Endothelial cell of umbilical vein (primary cell): ENCODE measurements at regions not wholly inside any gene's neighbourhood (a gene's known extent, or its start where the extent isn't known, plus 50 kb on each side); places are given as distances from the start of the nearest gene placed in this dataset.

Source experiments
- BruUV-seq: library from RNA; stranded (reverse); fragments of 400-500 nt; replicated peaks from 2 replicates; lab custom pipeline; 2021; lab: Mats Ljungman, UMichigan
- CTCF ChIA-PET: fragments of 300-600, 350-600 bp; sonication (Branson Sonifier 250); formaldehyde crosslinking; loops from one replicate; lab custom pipeline; 2021; ENCODE audit warnings: antibody characterized with exemption, inconsistent platforms; lab: Charles Lee
- POLR2A ChIA-PET: fragments of 300-600, 350-600 bp; sonication (Branson Sonifier 250); formaldehyde crosslinking; loops from one replicate; lab custom pipeline; 2021; ENCODE audit warnings: antibody characterized with exemption, inconsistent platforms; lab: Charles Lee
- DNase-seq: peaks from one replicate; pipeline ENCODE4 v3.0.0-alpha.2; 2011; ENCODE audit warnings: low read depth, low spot score
- FAIRE-seq: peaks from 2 replicates; lab custom pipeline; 2011; peaks lifted over from hg19 to GRCh38; lab: Jason Lieb, UNC
- H2AFZ ChIP-seq: 2 replicates; pipeline ENCODE4 v1.6.0; 2012; ENCODE audit warnings: low read depth, low read length, control low read depth, inconsistent platforms
- H3K27ac ChIP-seq: 2 replicates; pipeline ENCODE4 v1.5.1; 2011; ENCODE audit warnings: low read depth, mild to moderate bottlenecking, control low read depth, low read length, moderate library complexity; ENCODE audit not compliant: insufficient read depth
- H3K27me3 ChIP-seq, 2 experiments: 2 replicates each; pipeline versions ENCODE4 v1.6.0 to v1.6.1; 2011; ENCODE audit warnings: low read length in 2 of 2, mixed read lengths in 1 of 2; ENCODE audit not compliant: control insufficient read depth in 2 of 2, insufficient read depth in 2 of 2
- H3K36me3 ChIP-seq, 2 experiments: 2 replicates in 1 of 2; 3 replicates in 1 of 2; pipeline ENCODE4 v1.5.1; 2011; ENCODE audit warnings: low read length in 2 of 2, mild to moderate bottlenecking in 1 of 2, moderate library complexity in 1 of 2; ENCODE audit not compliant: control insufficient read depth in 2 of 2, insufficient read depth in 2 of 2; ENCODE audit errors: extremely low read depth in 1 of 2
- H3K4me1 ChIP-seq: 3 replicates; pipeline ENCODE4 v1.5.1; 2011; ENCODE audit warnings: mild to moderate bottlenecking, low read length; ENCODE audit not compliant: control insufficient read depth, insufficient read depth; ENCODE audit errors: extremely low read depth
- H3K4me2 ChIP-seq: 2 replicates; pipeline ENCODE4 v1.6.1; 2011; ENCODE audit warnings: low read length, control low read depth, mixed read lengths; ENCODE audit not compliant: insufficient read depth
- H3K4me3 ChIP-seq, 3 experiments: fragments of 200-600 bp in 1 of 3; sonication (generic), shearing (Covaris generic) in 1 of 3; replicated peaks in 1 of 3; 2 replicates each; pipeline ENCODE4 v1.5.1; 2011 to 2016; ENCODE audit warnings: control low read depth in 3 of 3, low read length in 3 of 3, mild to moderate bottlenecking in 2 of 3, inconsistent platforms in 1 of 3, low read depth in 1 of 3, moderate library complexity in 1 of 3; ENCODE audit not compliant: insufficient read depth in 1 of 3
- H3K79me2 ChIP-seq: 2 replicates; pipeline ENCODE4 v1.6.0; 2012; ENCODE audit warnings: low read length, inconsistent platforms; ENCODE audit not compliant: control insufficient read depth, insufficient read depth
- H3K9ac ChIP-seq: replicated peaks from 2 replicates; pipeline ENCODE3; 2011; ENCODE audit warnings: low read length, control low read depth; ENCODE audit not compliant: insufficient read depth; ENCODE audit errors: extremely low read depth
- H3K9me1 ChIP-seq: replicated peaks from 3 replicates; pipeline ENCODE4 v1.6.0; 2011; ENCODE audit warnings: mild to moderate bottlenecking, low read length; ENCODE audit not compliant: control insufficient read depth, insufficient read depth; ENCODE audit errors: extremely low read depth
- H3K9me3 ChIP-seq: replicated peaks from 2 replicates; pipeline ENCODE4 v1.5.1; 2012; ENCODE audit warnings: low read length, inconsistent platforms; ENCODE audit not compliant: control insufficient read depth, insufficient read depth
- H4K20me1 ChIP-seq: replicated peaks from 2 replicates; pipeline ENCODE3; 2011; ENCODE audit warnings: mild to moderate bottlenecking, low read length; ENCODE audit not compliant: control insufficient read depth, insufficient read depth; ENCODE audit errors: extremely low read depth
- EZH2 ChIP-seq: IDR thresholded peaks from 2 replicates; pipeline ENCODE4 v1.6.1; 2012; ENCODE audit warnings: borderline replicate concordance, low read depth, mild to moderate bottlenecking, moderate library complexity, low read length, inconsistent platforms; ENCODE audit not compliant: severe bottlenecking
- FOS ChIP-seq: IDR thresholded peaks from 2 replicates; pipeline ENCODE4 v1.6.1; 2011; ENCODE audit warnings: mild to moderate bottlenecking, low read length, moderate library complexity, borderline replicate concordance; ENCODE audit not compliant: insufficient read depth
- GATA2 ChIP-seq: IDR thresholded peaks from 2 replicates; pipeline ENCODE4 v1.7.0; 2011; ENCODE audit warnings: low read depth, mild to moderate bottlenecking, moderate library complexity, mixed read lengths, low read length; ENCODE audit not compliant: insufficient read length, insufficient read depth
- POLR2A ChIP-seq: IDR thresholded peaks from 2 replicates; pipeline ENCODE4 v1.6.1; 2012; ENCODE audit warnings: low read depth, mild to moderate bottlenecking, control low read depth, low read length
- POLR2AphosphoS5 ChIP-seq: IDR thresholded peaks from 2 replicates; pipeline ENCODE4 v1.6.1; 2012; ENCODE audit warnings: low read depth, mild to moderate bottlenecking, control low read depth, low read length, moderate library complexity; ENCODE audit not compliant: insufficient read depth
- dilution Hi-C: fragments of 300-500 bp; cut with MboI; formaldehyde crosslinking; loops from one replicate; pipeline ENCODE4 v1.15.0; 2019; ENCODE audit warnings: low sequenced_read_pairs; ENCODE audit not compliant: extremely low pct_ligation_motif_present
- intact Hi-C: fragments of 100-400 bp; cut with micrococcal nuclease; formaldehyde crosslinking; loops from one replicate; pipeline ENCODE4 v1.10.0; 2022
- TF ChIP-seq, protein P1 (sequence below), 2 donors: IDR thresholded peaks; 1 replicate in 1 of 2; 2 replicates in 1 of 2; pipeline ENCODE4 v1.5.1; 2011; ENCODE audit warnings: low read length in 2 of 2, mild to moderate bottlenecking in 2 of 2, moderate library complexity in 2 of 2, control low read depth in 1 of 2, inconsistent platforms in 1 of 2, low read depth in 1 of 2; ENCODE audit not compliant: insufficient read depth in 1 of 2; ENCODE audit errors: extremely low read depth in 1 of 2

DNA sequence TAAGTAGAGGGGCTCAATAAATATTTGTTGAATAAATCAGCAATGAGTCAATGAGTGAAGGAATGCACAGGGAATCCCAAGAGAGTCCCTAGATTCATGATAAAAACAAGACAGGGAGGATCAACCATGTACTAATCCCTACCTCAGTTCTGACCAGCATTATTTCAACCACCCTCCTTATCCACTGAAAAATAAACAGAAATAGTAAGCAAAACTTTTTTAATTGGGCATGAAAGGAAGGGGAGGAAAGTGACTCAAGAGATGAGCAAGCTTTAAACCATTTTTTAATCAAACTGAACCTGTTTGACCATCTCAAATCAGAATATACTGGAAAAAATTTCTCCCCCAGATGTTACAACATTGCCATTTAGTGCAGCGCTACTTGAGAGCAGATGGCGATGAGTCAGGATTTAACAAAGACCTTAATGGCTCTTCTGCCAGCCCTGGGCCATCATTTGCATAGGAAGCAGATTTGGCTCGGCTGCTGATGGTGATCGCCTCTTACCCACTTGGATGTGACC is 194.8 kb upstream of the SLC30A5 start:
- FAIRE-seq: no peak
- H3K9me1 ChIP-seq: no peaks in the 10 kb centered on the region

DNA sequence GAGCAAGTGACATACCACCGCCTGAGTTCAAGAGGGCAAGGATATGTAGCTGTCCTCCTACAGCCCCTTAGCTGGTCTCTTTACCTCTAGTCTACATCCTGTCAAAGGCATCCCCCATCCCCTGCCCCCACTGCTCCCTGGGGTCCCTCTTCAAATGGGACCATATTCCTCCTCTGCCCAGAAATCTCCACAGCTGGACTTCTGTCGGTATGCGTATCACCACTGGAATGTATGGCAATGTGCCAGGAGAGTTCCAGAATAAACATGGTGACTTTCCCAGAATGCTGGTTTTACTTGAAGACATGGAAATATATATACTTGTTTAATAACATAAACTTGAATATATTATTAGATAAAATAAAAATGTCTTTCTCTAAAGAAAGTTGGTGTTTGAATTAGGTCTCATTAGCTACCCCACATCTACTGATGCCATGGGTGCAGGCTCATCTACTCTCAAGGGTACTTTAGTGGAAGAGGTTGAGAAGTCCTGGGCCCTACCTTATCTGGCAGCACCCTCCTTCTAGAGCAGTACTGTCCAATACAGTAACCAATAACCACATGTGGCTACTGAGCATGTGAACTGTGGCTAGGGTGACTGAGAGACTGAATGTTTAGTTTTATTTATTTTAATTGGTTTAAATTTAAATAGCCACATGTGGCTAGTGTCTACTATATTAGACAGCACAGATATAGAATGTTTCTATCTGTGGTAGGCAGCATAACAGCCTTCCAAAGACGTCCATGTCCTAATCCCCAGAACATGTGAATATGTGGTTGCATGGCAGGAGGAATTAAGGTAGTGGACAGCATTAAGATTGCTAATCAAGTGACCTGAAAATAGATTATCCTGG is 181.7 kb upstream of the SLC30A5 start:
- H3K27ac ChIP-seq: no peak overlapping the region
- dilution Hi-C loops: no loop called here
- CTCF ChIA-PET: no interaction called here

More for the DNA sequence above, 194.8 kb upstream of the SLC30A5 start:
- dilution Hi-C loops: no loop called here
- CTCF ChIA-PET: no interaction called here
- no peaks in the 10 kb centered on the region for H3K79me2 ChIP-seq
- no peak overlapping the region for H3K4me2 ChIP-seq
- no peaks in the 10 kb centered on the region for H3K27me3 ChIP-seq
- no peak overlapping the region for H2AFZ ChIP-seq
- no peaks in the 10 kb centered on the region for H3K36me3 ChIP-seq
- no peaks in the 10 kb centered on the region for H3K4me1 ChIP-seq
- H3K4me3 ChIP-seq: no peak overlapping the region
- H3K9me3 ChIP-seq: no peaks in the 10 kb centered on the region
- H4K20me1 ChIP-seq: no peaks in the 10 kb centered on the region
- POLR2A ChIA-PET: no interaction called here
- H3K27ac ChIP-seq: no peak overlapping the region
- no peak overlapping the region for H3K9ac ChIP-seq
- BruUV-seq: no TSS peak
- TF ChIP-seq GATA2 (no peak), FOS (peak; percentile 34)
- DNase-seq: no peak
- intact Hi-C loops: no loop called here

More for the DNA sequence above, 181.7 kb upstream of the SLC30A5 start:
- no peak for FAIRE-seq
- no TSS peak for BruUV-seq
- H3K27me3 ChIP-seq: no peaks in the 10 kb centered on the region
- H3K4me2 ChIP-seq: no peak overlapping the region
- H2AFZ ChIP-seq: no peak overlapping the region
- no peak overlapping the region for H3K4me3 ChIP-seq
- TF ChIP-seq EZH2: no peak
- TF ChIP-seq POLR2AphosphoS5: no peak
- TF ChIP-seq POLR2A: no peak
- TF ChIP-seq GATA2: no peak
- TF ChIP-seq, protein P1, sequence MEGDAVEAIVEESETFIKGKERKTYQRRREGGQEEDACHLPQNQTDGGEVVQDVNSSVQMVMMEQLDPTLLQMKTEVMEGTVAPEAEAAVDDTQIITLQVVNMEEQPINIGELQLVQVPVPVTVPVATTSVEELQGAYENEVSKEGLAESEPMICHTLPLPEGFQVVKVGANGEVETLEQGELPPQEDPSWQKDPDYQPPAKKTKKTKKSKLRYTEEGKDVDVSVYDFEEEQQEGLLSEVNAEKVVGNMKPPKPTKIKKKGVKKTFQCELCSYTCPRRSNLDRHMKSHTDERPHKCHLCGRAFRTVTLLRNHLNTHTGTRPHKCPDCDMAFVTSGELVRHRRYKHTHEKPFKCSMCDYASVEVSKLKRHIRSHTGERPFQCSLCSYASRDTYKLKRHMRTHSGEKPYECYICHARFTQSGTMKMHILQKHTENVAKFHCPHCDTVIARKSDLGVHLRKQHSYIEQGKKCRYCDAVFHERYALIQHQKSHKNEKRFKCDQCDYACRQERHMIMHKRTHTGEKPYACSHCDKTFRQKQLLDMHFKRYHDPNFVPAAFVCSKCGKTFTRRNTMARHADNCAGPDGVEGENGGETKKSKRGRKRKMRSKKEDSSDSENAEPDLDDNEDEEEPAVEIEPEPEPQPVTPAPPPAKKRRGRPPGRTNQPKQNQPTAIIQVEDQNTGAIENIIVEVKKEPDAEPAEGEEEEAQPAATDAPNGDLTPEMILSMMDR (IDR thresholded peaks at IDR 0.05; ENCODE audit: extremely low read depth in 1 of 2, insufficient read depth in 1 of 2, low read depth in 1 of 2, low read length in 2 of 2): no peak
- H3K9ac ChIP-seq: no peak overlapping the region
- intact Hi-C loops: no loop called here
- no peaks in the 10 kb centered on the region for H4K20me1 ChIP-seq
- H3K4me1 ChIP-seq: no peaks in the 10 kb centered on the region
- no peaks in the 10 kb centered on the region for H3K9me3 ChIP-seq
- DNase-seq: peak; percentile 36
- POLR2A ChIA-PET: no interaction called here
- H3K36me3 ChIP-seq: no peaks in the 10 kb centered on the region
- no peaks in the 10 kb centered on the region for H3K79me2 ChIP-seq
- H3K9me1 ChIP-seq: no peaks in the 10 kb centered on the region
